GM19324 (cell line): ENCODE measurements at regions not wholly inside any gene's neighbourhood (a gene's known extent, or its start where the extent isn't known, plus 50 kb on each side); places are given as distances from the start of the nearest gene placed in this dataset.
"Not testable (repeated sequence)": the region's sequence is repeated elsewhere in the genome, so short reads cannot be mapped to it uniquely, and the experiment has no call there.

ENCODE experiments used
- ATAC-seq: cut with Tn5 transposase; IDR thresholded peaks from one replicate; pipeline ENCODE4 v1.9.1; 2021; ENCODE audit warnings: mild to moderate bottlenecking, moderate library complexity; ENCODE audit not compliant: unreplicated experiment, low FRiP score

GRCh38 chr2:137873536-137874244 lies 90.6 kb upstream of the HNMT start:
- no peak for ATAC-seq

GRCh38 chr2:137879121-137879520 lies 85.2 kb upstream of the HNMT start:
- ATAC-seq = no peak

- ATAC-seq = no peak
These were observed 82.6 kb upstream of the HNMT start for GRCh38 chr2:137881711-137882110.

- no peak for ATAC-seq
These were observed 78.0 kb upstream of the HNMT start for GRCh38 chr2:137886083-137886831.

GRCh38 chr2:137888845-137889244 lies 75.4 kb upstream of the HNMT start:
- ATAC-seq = no peak

GRCh38 chr2:137892739-137893138 lies 71.5 kb upstream of the HNMT start:
- ATAC-seq = no peak

- ATAC-seq = no peak
These were observed 71.1 kb upstream of the HNMT start for GRCh38 chr2:137893145-137893544.

GRCh38 chr2:137896467-137896866 lies 67.8 kb upstream of the HNMT start:
- no peak for ATAC-seq

GRCh38 chr2:137897082-137897481 lies 67.2 kb upstream of the HNMT start:
- ATAC-seq = no peak

GRCh38 chr2:137900421-137901141 lies 63.7 kb upstream of the HNMT start:
- ATAC-seq = no peak

- ATAC-seq = no peak
These were observed 53.6 kb upstream of the HNMT start for GRCh38 chr2:137910641-137911040.

GRCh38 chr2:137912371-137912770 lies 51.9 kb upstream of the HNMT start:
- no peak for ATAC-seq

GRCh38 chr2:137913169-137913568 lies 51.1 kb upstream of the HNMT start:
- ATAC-seq = no peak

GRCh38 chr2:137913648-137914047 lies 50.6 kb upstream of the HNMT start:
- not testable (repeated sequence) for ATAC-seq
